Activated CD8-positive, alpha-beta memory T cell treated with anti-CD3 and anti-CD28 coated beads, Interleukin-2, amount 50 U/mL, for 48 hours (primary cell): ENCODE measurements at regions not wholly inside any gene's neighbourhood (a gene's known extent, or its start where the extent isn't known, plus 50 kb on each side); places are given as distances from the start of the nearest gene placed in this dataset.

Source experiments
- DNase-seq: peaks from one replicate; pipeline ENCODE4 v3.0.0-alpha.2; 2020

DNA sequence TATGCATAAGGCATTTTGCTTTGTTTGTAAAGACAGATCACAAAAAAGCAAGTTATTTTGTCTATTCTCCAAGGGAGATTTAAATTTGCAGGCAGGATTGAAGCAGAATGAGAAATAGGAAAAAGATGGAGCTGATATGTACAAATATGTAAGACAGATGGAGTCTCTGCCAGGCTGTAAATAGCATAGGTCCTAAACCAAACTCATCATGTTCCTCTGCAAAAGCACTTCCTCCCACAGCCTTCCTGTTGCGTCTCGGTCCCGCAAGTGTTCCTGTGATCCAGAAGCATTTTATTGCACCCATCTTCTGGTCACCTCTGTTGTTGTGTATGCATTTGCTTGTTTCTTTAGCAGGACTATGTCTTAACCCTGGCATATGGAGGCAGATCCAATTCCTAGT, 95.7 kb upstream of the CLDN10 start:
- DNase-seq = no peak

GRCh38 chr13:95457294-95457693, 95.2 kb upstream of the CLDN10 start:
- no peak for DNase-seq

DNA sequence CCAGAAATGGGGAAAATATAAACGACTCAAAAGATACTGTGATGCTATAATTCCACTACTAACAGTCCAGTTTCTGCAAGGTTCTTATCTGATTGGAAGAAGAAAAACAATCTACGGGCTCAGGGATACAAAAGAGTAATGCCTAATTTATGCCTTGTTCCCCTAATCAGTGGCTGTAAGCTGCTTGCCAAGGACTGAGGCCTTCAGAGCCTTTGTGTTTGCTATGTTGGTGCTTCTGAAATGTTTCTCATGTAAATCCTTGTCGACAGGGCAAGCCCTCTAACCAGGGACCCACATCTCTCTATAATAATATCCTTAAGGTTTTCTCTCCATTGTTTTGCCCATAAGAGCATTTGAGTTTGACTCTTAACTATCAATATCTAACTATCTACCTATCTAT, 89.7 kb upstream of the CLDN10 start:
- DNase-seq = no peak

DNA sequence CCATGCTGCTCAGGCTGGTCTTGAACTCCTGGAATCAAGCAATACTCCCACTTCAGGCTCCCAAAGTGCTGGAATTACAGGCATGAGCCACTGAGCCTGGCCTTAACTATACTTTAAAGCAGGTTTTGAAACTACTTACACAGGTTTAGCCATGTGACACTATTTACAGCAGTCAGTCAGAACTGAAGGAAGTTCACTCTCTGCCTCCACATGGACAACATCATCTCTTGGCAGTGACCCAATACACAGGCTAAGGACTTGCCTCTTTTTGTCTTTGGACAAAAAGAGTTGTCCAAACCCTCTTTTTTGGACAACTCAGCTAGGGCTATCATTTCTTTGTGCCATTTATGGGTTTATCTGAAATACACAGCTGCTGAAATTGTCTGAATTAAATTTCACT, 89.0 kb upstream of the CLDN10 start:
- DNase-seq = no peak

DNA sequence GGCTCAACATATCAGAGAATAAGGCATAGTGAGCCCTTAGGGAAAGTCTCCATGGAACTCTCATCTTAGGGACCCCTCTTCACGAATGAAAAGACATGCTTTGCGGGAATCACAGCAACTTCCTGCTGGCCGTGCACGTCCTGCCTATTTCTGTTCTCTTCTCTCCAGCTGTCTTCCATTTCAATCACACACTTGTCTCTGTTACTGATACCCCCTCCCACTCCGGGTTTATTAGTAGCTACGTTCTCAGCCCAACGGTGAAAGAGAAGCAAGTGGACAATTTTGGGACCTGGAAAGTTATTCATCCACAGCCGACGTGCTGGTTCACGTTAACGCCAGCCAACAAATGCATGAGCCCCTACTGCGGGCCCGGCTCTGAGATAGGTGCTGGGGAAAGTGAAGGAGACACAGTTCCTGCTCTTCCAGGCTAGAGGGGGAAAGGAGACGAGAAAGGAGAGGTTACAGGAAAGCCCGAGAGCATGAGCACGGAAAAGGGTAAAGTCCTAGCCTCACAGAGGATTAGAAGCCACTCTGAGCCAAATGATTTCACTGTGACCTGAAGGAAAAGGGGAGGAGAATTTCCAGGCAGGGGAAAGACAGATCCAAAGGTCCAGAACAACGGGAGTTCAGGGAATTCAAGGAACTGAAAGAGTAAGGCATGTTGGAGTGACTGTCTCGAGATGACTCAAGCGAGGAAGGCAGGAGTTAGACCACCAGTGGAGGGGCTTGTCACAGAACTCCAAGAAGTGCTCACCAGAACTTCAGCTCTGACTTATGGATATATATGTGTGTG, 81.8 kb upstream of the CLDN10 start:
- no peak for DNase-seq

- no peak for DNase-seq
Observed at GRCh38 chr13:95471960-95472359, 80.6 kb upstream of the CLDN10 start.

- no peak for DNase-seq
Observed at GRCh38 chr13:95474992-95475391, 77.5 kb upstream of the CLDN10 start.

GRCh38 chr13:95477187-95477586, 75.3 kb upstream of the CLDN10 start:
- DNase-seq = no peak

- no peak for DNase-seq
Observed at GRCh38 chr13:95479731-95480130, 72.8 kb upstream of the CLDN10 start.

DNA sequence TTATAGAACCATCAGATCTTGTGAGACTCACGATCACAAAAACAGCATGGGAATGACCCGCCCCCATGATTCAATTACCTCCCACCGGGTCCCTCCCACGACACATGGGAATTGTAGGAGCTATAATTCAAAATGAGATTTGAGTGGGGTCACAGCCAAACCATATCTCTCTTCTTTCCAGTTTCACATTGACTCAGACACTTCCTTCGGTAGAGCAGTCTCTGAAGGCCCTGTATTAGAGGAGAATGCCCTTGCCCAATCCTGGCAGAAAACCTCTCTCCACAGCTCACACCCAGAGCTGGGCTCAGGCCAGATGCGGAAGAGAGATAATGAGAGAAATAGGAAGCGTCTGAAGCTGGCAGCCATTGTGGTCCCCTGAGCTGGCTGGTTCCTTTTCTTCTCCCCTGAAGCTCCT, 72.4 kb upstream of the CLDN10 start:
- no peak for DNase-seq

GRCh38 chr13:95480791-95481780, 71.4 kb upstream of the CLDN10 start:
- DNase-seq = no peak

GRCh38 chr13:95484052-95484451, 68.5 kb upstream of the CLDN10 start:
- no peak for DNase-seq

- no peak for DNase-seq
Observed at GRCh38 chr13:95485045-95485517, 67.4 kb upstream of the CLDN10 start.

GRCh38 chr13:95485518-95486144, 66.9 kb upstream of the CLDN10 start:
- DNase-seq = no peak

- DNase-seq = no peak
Observed at GRCh38 chr13:95492044-95492801, 60.3 kb upstream of the CLDN10 start.

DNA sequence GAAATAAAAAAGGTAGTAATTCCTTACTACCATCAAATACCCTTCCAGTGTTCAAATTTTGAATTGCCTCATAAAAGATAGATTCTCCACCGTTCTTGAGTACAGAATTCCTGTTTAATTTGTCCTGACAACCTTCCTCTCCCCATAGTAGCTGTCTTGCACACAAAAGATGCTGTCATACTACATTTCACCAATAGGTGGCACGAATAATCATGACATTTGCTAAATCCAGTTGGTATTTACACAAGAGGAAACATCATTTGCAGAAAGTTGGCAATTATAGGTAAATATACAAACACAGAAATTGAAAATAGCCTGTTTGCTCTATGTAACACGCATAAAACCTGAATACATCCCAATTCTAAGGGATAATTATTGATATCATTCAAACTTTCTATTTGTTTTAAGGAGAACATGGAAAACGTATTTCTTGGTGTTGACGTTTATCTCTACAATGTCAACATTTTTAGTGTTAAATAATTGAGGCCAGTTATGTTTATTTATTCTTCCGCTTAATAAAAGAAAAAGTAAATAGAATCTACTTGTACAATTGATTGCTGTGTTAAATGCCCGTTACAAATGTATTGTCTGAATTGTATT, 58.3 kb upstream of the CLDN10 start:
- no peak for DNase-seq

- no peak for DNase-seq
Observed at GRCh38 chr13:95496485-95496884, 56.0 kb upstream of the CLDN10 start.

- no peak for DNase-seq
Observed at GRCh38 chr13:95497381-95497807, 55.1 kb upstream of the CLDN10 start.

DNA sequence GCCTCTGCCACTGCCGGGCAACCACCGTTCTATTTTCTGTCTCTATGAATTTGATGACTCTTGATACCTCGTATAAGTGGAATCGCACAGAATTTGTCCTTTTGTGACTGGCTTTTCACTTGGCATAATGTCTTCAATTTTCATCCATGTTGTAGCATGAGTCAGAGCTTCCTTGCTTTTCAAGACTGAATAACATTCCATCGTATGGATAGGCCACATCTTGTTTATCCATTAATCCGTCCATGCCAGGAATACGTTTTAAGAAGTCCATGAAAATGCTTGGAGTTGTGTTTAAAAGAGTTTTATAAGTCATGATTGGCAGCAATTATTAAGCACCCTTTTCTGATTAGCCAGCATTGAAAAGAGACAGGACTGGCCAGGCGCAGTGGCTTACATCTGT, 53.6 kb upstream of the CLDN10 start:
- no peak for DNase-seq

DNA sequence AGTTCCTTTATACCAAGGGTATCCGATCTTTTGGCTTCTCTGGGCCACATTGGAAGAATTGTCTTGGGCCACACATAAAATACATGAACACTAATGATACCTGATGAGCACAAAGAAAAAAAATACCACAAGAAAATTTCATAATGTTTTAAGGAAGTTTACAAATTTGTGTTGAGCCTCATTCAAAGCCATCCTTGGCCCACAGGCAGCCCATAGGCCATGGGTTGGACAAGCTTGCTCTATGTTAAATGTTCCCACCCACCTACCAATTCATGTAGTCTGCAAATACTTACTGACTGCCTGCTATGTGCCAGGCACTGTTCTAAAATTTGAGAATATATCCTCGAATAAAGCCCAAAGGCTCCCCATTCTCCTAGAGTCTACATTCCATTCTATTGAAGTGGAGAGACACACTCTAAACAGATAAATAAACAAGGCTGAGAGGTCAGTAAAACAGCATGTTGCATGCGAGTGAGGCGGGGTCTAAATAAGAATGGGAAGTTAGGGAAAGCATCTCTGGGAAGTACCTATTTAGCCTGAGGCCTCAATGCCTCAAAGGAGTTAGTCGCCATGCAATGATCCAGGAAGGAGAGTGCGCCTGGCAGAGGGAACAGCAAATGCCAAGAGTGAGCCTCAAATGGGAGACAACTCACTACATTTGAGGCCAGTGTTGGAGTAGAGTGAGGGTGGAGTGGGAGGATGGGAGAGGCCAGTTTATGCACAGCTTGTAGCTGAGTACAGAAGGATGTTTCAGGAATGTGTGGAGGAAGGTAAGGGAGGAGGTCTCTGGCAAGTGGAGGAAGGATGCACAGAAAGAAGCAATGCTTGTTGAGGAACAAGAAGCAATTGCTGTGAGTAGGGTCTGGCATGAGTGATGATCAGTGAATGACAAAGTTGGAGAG, 52.5 kb upstream of the CLDN10 start:
- no peak for DNase-seq

GRCh38 chr13:95502216-95502615, 50.3 kb upstream of the CLDN10 start:
- no peak for DNase-seq
